NCI-H226 (cell line): ENCODE measurements at regions not wholly inside any gene's neighbourhood (a gene's known extent, or its start where the extent isn't known, plus 50 kb on each side); places are given as distances from the start of the nearest gene placed in this dataset.
"Not testable (repeated sequence)": the region's sequence is repeated elsewhere in the genome, so short reads cannot be mapped to it uniquely, and the experiment has no call there.

Experiments
- DNase-seq: peaks from one replicate; pipeline ENCODE4 v3.0.0-alpha.2; 2015

- DNase-seq = no peak
Observed at GRCh38 chr9:82761027-82761426, 301.9 kb downstream of the RASEF start.

- no peak for DNase-seq
Observed at GRCh38 chr9:82761956-82762355, 301.0 kb downstream of the RASEF start.

- no peak for DNase-seq
Observed at GRCh38 chr9:82763656-82764055, 299.3 kb downstream of the RASEF start.

GRCh38 chr9:82764061-82764668 lies 298.8 kb downstream of the RASEF start:
- DNase-seq = no peak

GRCh38 chr9:82774707-82775231 lies 288.2 kb downstream of the RASEF start:
- DNase-seq = not testable (repeated sequence)

DNA sequence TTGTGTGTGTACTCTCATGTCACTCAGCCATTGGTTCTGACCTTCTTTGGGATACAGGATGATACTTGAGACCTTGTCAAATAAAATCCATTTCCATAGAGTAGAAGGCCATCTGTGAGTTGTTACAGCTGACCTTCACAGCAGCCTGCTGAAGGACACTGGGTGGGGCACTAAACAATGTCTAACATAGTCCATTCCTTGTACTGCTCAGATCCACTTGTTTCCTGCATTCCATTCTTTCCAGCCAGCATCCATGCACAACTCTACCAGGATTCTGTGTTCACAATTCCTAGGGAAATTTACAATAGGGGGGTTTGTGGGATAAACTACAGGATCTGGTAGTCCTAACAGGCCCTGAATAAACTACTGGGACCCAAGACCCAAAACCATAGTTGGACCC lies 286.4 kb downstream of the RASEF start:
- DNase-seq = no peak

- DNase-seq = no peak
Observed at GRCh38 chr9:82777366-82777765, 285.6 kb downstream of the RASEF start.

DNA sequence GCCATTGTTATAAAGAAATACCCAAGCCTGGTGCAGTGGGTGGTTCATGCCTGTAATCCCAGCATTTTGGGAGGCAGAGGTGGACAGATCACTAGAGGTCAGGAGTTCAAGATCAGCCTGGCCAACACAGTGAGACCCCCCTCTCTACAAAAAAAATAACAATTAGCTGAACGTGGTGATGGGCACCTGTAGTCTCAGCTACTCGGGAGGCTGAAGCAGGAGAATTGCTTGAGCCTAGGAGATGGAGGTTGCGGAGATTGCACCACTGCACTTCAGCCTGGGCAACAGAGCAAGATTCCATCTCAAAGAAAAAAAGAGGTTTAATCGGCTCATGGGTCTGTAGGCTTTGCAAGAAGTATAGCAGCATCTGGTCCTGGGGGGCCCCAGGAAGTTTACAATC lies 284.0 kb downstream of the RASEF start:
- DNase-seq = not testable (repeated sequence)

GRCh38 chr9:82780017-82780416 lies 282.9 kb downstream of the RASEF start:
- DNase-seq = no peak

GRCh38 chr9:82781921-82782392 lies 281.0 kb downstream of the RASEF start:
- no peak for DNase-seq

- no peak for DNase-seq
Observed at GRCh38 chr9:82783045-82783444, 279.9 kb downstream of the RASEF start.

DNA sequence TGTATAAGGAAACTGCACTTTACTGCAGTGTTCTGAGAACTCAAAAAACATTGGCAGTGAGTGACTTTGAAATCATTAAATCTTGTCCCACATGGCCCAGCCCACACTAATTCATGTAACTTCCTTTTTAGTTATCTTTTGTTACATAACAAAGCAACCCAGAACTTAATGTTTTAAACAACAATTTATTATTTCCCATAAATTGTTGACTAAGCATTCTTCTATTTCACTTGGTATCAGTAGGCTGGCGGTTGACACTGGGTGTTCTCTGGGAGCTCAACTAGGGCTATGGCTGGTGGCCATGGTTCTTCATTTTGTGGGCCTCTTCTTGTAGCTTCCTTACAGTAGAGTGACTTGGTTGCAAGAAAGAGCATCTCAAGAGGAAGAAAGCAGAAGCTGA lies 278.4 kb downstream of the RASEF start:
- DNase-seq = no peak

- no peak for DNase-seq
Observed at GRCh38 chr9:82789155-82789824, 273.7 kb downstream of the RASEF start.

- DNase-seq = no peak
Observed at GRCh38 chr9:82790875-82791274, 272.1 kb downstream of the RASEF start.

- no peak for DNase-seq
Observed at GRCh38 chr9:82791692-82792091, 271.2 kb downstream of the RASEF start.

GRCh38 chr9:82797534-82797933 lies 265.4 kb downstream of the RASEF start:
- DNase-seq = no peak

GRCh38 chr9:82799286-82799685 lies 263.7 kb downstream of the RASEF start:
- DNase-seq = no peak

DNA sequence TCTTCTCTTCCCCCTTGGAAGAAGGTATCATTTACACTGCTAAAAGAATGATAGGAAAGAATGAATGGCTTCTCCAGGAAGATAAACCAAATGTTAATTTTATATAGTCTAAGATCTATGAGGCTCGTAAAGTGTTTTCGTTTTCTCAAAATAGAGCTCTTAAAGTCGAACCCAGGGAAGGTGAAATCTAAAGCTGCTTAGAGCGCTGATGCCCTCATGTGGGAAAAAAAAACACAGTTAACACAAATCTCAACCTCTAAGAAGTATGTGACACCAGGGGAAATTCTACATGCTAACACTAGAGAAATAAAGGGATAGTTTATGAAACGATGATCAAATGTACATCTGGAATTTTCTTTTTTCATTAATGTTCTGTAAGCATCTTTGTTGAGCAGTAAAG lies 257.9 kb downstream of the RASEF start:
- DNase-seq = no peak

GRCh38 chr9:82808478-82808877 lies 254.5 kb downstream of the RASEF start:
- DNase-seq = no peak

- DNase-seq = peak; percentile 2
Observed at GRCh38 chr9:82810915-82811314, 252.0 kb downstream of the RASEF start.

DNA sequence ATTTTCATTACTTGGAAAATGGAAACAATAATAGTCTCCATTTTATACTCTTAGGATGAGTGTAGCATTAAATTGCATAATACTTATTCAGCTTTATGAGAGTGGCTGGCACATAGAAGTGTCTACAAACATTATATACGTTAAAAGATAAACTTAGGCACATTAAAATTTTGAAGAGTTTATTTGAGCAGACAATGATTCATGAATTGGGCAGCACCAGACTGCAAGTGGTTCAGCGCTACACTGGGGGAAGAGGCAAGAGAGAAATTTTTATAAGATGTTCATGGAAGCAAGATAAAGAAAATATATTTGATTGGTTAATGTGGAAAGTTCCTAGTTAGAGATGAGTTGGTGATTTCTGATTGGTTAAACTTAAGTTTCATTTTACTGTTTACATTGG lies 243.7 kb downstream of the RASEF start:
- no peak for DNase-seq

DNA sequence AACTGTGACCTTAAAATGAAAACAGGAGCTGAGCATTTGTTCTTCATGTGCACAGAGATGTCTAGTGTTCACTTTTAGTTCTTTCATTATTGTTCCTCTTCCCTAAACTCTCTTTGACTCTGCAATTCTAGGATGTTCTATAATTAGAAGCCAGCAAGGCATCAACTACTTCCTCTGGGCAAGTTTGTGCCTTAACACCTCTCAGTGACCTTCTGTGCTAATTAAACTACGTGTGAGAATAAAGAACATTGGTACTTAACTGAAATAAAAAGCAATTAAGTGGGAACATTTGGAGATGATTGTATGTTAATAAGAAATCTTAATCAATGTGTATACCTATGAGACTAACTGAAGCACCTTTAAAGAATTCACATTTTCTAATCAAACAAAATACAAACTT lies 242.8 kb downstream of the RASEF start:
- no peak for DNase-seq

DNA sequence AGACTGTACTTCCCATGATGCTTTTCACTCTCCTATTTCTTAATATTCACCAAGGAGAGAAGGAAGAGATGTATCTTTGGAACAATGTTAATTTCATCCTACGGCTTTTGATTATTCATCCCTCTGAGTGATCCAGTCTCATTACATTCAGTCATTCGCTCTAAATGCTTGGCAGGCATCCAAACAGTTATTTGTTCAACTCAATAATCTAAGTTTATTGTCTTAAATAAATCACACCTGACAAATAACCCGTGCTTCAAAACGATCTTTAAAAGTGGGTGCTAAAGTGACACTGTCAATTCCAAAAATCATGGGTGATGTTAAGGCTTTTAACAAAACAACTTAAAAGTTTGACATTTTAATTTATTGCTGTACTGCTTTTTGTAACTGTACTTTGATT lies 233.1 kb downstream of the RASEF start:
- no peak for DNase-seq

- no peak for DNase-seq
Observed at GRCh38 chr9:82865524-82865923, 197.4 kb downstream of the RASEF start.
